ENCODE measurements at regions not wholly inside any gene's neighbourhood (a gene's known extent, or its start where the extent isn't known, plus 50 kb on each side); places are given as distances from the start of the nearest gene placed in this dataset.

GRCh38 chr7:19427944-19428343 lies 280.9 kb downstream of the POLR1F start:
- H3K4me3 ChIP-seq (ENCODE audit: low read length) = no peak overlapping the region
- DNase-seq (ENCODE audit: low read depth) = no peak
- no peak for TF ChIP-seq CTCF (conservative IDR thresholded peaks at IDR 0.05; ENCODE audit: low read depth, low read length)

GRCh38 chr7:19421861-19422260 lies 276.6 kb upstream of the FERD3L start:
- DNase-seq (ENCODE audit: low read depth) = no peak
- H3K4me3 ChIP-seq (ENCODE audit: low read length) = no peak overlapping the region
- TF ChIP-seq CTCF (conservative IDR thresholded peaks at IDR 0.05; ENCODE audit: low read depth, low read length) = no peak

DNA sequence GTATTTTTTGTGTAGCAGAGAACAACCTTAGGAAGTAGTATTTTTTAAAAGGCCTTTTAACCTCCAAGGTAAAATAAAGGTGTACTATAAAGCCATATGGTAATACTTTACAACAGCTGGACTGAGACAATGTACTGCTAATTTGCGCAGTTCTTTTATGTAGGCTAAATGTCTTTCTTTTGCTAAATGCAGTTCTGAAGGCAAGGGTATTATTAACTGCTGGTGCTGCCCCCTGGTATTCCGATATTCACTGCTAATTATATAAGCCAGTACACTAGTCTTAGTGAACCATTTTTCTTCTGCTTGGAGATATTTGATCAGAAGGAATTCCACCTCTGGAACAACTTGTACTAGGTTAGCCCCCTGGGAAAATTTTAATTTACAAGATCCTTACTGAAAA lies 272.0 kb upstream of the FERD3L start:
- peak; percentile 15 for TF ChIP-seq CTCF (conservative IDR thresholded peaks at IDR 0.05; ENCODE audit: low read depth, low read length)
- no peak for DNase-seq (ENCODE audit: low read depth)
- H3K4me3 ChIP-seq (ENCODE audit: low read length) = no peak overlapping the region

- no peak overlapping the region for H3K4me3 ChIP-seq (ENCODE audit: low read length)
- no peak for DNase-seq (ENCODE audit: low read depth)
- TF ChIP-seq CTCF (conservative IDR thresholded peaks at IDR 0.05; ENCODE audit: low read depth, low read length) = no peak
Observed at GRCh38 chr7:19415123-19415522, 269.9 kb upstream of the FERD3L start.

DNA sequence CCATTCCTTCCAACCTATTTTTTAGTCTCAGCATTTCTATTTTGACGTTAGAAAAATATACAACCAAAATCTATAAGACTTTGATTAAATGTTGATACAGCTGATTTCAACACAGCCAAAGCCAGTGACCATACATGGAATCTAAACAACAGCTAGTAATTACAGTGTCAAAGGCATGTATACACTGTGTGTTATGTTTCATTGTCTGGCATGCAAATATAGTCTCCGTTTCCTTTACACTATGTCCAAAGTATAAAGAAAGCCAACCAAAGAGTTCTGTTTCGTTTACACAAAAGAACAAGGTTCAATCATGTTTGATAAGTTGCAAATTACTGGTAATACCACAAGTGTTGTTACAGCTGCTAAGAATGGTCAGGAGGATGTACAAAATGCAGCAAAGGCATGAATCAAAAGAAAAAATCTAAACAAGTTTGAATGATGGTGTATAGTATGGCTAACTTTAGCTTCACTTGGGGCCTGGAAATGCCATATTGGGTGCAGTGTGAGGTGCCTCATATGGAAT lies 268.3 kb upstream of the FERD3L start:
- no peak overlapping the region for H3K4me3 ChIP-seq (ENCODE audit: low read length)
- no peak for TF ChIP-seq CTCF (conservative IDR thresholded peaks at IDR 0.05; ENCODE audit: low read depth, low read length)
- DNase-seq (ENCODE audit: low read depth) = no peak

- TF ChIP-seq CTCF (conservative IDR thresholded peaks at IDR 0.05; ENCODE audit: low read depth, low read length) = no peak
- no peak for DNase-seq (ENCODE audit: low read depth)
- no peak overlapping the region for H3K4me3 ChIP-seq (ENCODE audit: low read length)
Observed at GRCh38 chr7:19410691-19411090, 265.5 kb upstream of the FERD3L start.

GRCh38 chr7:19410106-19410505 lies 264.9 kb upstream of the FERD3L start:
- no peak for TF ChIP-seq CTCF (conservative IDR thresholded peaks at IDR 0.05; ENCODE audit: low read depth, low read length)
- no peak for DNase-seq (ENCODE audit: low read depth)
- no peak overlapping the region for H3K4me3 ChIP-seq (ENCODE audit: low read length)

Measured in retinal pigment epithelial cell (primary cell).